Activated CD4-positive, alpha-beta memory T cell treated with anti-CD3 and anti-CD28 coated beads for 36 hours (primary cell): ENCODE measurements at regions not wholly inside any gene's neighbourhood (a gene's known extent, or its start where the extent isn't known, plus 50 kb on each side); places are given as distances from the start of the nearest gene placed in this dataset.
"Not testable (repeated sequence)": the region's sequence is repeated elsewhere in the genome, so short reads cannot be mapped to it uniquely, and the experiment has no call there.

Source experiments
- CTCF ChIA-PET: fragments of 350-600 bp; sonication (Branson Sonifier 250); formaldehyde crosslinking; loops from one replicate; lab custom pipeline; 2021; ENCODE audit warnings: antibody characterized with exemption, inconsistent platforms; lab: Charles Lee
- POLR2A ChIA-PET: fragments of 350-600 bp; sonication (Branson Sonifier 250); formaldehyde crosslinking; loops from one replicate; lab custom pipeline; 2021; ENCODE audit warnings: antibody characterized with exemption; lab: Charles Lee
- DNase-seq: peaks from one replicate; pipeline ENCODE4 v3.0.0-alpha.2; 2020
- H3K27ac Mint-ChIP-seq: one replicate; pipeline ENCODE4 v1.8.0; 2021; ENCODE audit warnings: mixed read lengths
- H3K27me3 Mint-ChIP-seq: one replicate; pipeline ENCODE4 v1.8.0; 2021; ENCODE audit warnings: mixed read lengths
- H3K36me3 Mint-ChIP-seq: one replicate; pipeline ENCODE4 v1.8.0; 2021; ENCODE audit warnings: mixed read lengths
- H3K4me1 Mint-ChIP-seq: one replicate; pipeline ENCODE4 v1.8.0; 2021; ENCODE audit warnings: low read depth, mixed read lengths
- H3K4me3 Mint-ChIP-seq: one replicate; pipeline ENCODE4 v1.8.0; 2021; ENCODE audit warnings: mild to moderate bottlenecking, mixed read lengths
- H3K9me3 Mint-ChIP-seq: one replicate; pipeline ENCODE4 v1.8.0; 2021; ENCODE audit warnings: mixed read lengths
- intact Hi-C: fragments of 100-400 bp; cut with micrococcal nuclease; formaldehyde crosslinking; loops from one replicate; pipeline ENCODE4 v1.15.1; 2023

DNA sequence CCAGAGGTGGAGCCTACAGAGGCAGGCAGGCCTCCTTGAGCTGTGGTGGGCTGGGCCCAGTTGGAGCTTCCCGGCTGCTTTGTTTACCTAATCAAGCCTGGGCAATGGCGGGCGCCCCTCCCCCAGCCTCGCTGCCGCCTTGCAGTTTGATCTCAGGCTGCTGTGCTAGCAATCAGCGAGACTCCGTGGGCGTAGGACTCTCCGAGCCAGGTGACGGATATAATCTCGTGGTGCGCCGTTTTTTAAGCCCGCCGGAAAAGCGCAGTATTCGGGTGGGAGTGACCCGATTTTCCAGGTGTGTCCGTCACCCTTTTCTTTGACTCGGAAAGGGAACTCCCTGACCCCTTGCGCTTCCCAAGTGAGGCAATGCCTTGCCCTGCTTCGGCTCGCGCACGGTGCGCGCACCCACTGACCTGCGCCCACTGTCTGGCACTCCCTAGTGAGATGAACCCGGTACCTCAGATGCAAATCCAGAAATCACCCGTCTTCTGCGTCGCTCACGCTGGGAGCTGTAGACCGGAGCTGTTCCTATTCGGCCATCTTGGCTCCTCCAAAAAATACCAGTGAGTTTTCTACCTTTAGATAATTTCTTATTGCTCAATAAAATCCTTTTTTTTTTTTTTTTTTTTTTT lies 118.5 kb upstream of the TBC1D5 start:
- CTCF ChIA-PET = interaction anchor here (0.7 kb wide), 1 partner anchor 10 kb away, joined by 3 read pairs; no protein-coding TSS in a partner anchor
- POLR2A ChIA-PET, H3K36me3 Mint-ChIP-seq, H3K4me1 Mint-ChIP-seq, DNase-seq, intact Hi-C loops, H3K27me3 Mint-ChIP-seq, H3K27ac Mint-ChIP-seq, H3K4me3 Mint-ChIP-seq, H3K9me3 Mint-ChIP-seq: not testable (repeated sequence)

DNA sequence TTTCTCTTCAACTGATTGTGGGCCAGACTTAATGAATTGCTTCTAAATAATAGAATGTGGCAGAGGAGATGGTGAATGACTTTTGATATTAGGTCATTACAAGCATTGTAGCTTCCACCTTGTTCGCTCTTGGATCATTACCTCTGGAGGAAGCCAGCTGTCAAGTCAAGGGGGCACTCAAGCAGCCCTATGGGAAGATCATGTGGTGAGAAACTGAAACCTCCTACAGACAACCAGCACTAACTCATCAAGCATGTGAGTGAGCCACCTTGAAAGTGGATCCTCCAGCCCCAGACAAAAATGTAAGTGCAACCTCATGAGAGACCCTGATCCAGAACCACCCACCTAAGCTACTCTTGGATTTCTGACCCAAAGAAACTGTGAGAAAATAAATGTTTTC lies 109.8 kb upstream of the TBC1D5 start:
- H3K36me3 Mint-ChIP-seq = no peaks in the 10 kb centered on the region
- no peak for DNase-seq
- POLR2A ChIA-PET = no interaction called here
- intact Hi-C loops = no loop called here
- H3K27me3 Mint-ChIP-seq = no peaks in the 10 kb centered on the region
- CTCF ChIA-PET = interaction anchor here (1.1 to 1.3 kb wide), 2 partner anchors 10 to 11 kb away, joined by 3 to 4 read pairs; no protein-coding TSS in a partner anchor
- no peaks in the 10 kb centered on the region for H3K9me3 Mint-ChIP-seq
- H3K4me1 Mint-ChIP-seq = no peaks in the 10 kb centered on the region
- no peak overlapping the region for H3K27ac Mint-ChIP-seq
- H3K4me3 Mint-ChIP-seq = no peak overlapping the region

DNA sequence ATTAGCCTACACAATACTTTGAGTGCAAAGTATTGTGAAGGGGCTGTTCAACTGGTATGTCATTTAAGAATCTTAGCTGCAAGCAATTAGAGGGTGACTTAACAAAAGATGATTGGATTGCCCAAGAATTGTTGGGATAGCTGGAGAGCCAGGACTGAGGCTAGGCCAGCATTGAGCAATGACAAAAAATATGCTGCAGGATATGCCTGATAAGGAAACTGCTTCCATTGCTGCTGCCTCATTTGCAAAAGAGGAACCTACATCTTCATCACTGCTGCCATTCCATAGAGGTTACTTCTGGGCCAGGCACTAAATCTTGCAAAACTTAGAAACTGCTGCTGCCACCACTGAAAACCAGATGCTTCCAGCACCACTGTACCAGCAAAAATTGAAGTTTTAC lies 108.0 kb upstream of the TBC1D5 start:
- Mint-ChIP-seq H3K4me1 (no peaks in the 10 kb centered on the region), H3K27ac (no peak overlapping the region), H3K9me3 (no peaks in the 10 kb centered on the region), H3K27me3 (no peaks in the 10 kb centered on the region), H3K4me3 (no peak overlapping the region), H3K36me3 (no peaks in the 10 kb centered on the region)
- POLR2A ChIA-PET = no interaction called here
- intact Hi-C loops = no loop called here
- CTCF ChIA-PET = no interaction called here
- DNase-seq = no peak

DNA sequence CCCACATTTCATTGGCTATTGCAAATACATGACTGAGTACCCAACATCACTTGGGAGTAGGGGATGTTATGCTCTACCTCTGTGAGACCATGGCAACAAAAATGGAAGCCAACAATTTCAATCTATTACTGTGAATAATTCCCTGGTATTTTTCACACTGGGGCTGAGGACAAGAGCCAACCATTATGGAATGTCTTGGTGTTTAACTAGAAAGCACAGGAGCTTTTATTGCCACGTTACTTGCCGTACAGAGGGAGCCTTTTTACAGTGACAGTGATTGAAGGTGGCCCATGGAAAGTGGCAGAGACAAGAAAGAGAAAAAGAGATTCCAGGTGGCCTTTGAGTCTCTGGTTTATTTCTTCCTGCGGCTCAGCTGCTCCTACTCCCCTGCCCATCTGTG lies 105.7 kb upstream of the TBC1D5 start:
- H3K27me3 Mint-ChIP-seq = no peaks in the 10 kb centered on the region
- no peak overlapping the region for H3K27ac Mint-ChIP-seq
- DNase-seq = no peak
- intact Hi-C loops = loop anchor here (10.0 kb wide), 1 partner anchor 1243 kb away; the partner anchor contains the start of gene DAZL
- H3K4me3 Mint-ChIP-seq = no peak overlapping the region
- H3K4me1 Mint-ChIP-seq = no peaks in the 10 kb centered on the region
- H3K9me3 Mint-ChIP-seq = no peaks in the 10 kb centered on the region
- POLR2A ChIA-PET = no interaction called here
- CTCF ChIA-PET = no interaction called here
- no peaks in the 10 kb centered on the region for H3K36me3 Mint-ChIP-seq

DNA sequence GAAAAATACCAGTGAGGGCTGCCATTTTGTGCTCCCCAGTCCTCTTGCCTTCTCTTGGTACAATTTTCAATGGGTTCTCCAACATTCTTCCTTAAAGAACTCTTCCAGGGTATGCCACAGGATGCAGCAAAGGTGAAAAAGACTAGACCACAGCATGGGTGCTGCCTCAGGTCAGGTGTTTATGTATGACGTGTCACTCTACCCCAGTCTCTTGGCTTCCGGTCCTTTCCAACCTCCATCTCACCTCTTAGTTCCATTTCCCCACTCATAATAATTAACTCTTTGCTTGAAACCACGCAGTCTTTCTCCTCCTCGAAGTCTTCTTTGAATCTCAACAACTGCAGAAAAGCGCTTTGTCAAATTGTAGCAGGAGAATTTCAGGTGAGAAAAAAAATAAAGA lies 104.7 kb upstream of the TBC1D5 start:
- H3K4me3 Mint-ChIP-seq = no peak overlapping the region
- CTCF ChIA-PET = no interaction called here
- intact Hi-C loops = loop anchor here (10.0 kb wide), 1 partner anchor 1242 kb away; the partner anchor contains the start of gene DAZL
- no peaks in the 10 kb centered on the region for H3K36me3 Mint-ChIP-seq
- H3K4me1 Mint-ChIP-seq = no peaks in the 10 kb centered on the region
- POLR2A ChIA-PET = no interaction called here
- no peak overlapping the region for H3K27ac Mint-ChIP-seq
- H3K27me3 Mint-ChIP-seq = no peaks in the 10 kb centered on the region
- no peaks in the 10 kb centered on the region for H3K9me3 Mint-ChIP-seq
- DNase-seq = no peak

DNA sequence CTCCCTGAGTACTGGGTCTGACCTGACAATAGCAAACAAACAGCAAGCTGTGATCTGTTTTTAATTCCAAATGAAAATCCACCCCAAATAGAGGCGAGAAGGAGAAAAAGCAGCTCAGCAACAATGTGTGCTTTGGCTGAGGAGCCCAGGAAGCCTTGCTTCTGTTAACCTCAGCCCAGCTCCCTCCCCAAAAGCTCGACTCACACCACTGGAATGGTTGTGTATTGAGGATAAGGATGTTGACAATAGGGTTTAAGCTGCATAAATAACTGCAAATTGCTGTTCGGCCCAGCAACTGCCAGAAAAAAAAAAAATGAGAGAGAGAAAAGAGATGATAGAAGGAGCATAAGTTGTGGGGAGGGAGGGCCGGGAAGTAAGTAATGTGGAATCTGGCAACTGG lies 104.0 kb upstream of the TBC1D5 start:
- POLR2A ChIA-PET = no interaction called here
- CTCF ChIA-PET = no interaction called here
- Mint-ChIP-seq H3K4me1 (no peaks in the 10 kb centered on the region), H3K36me3 (no peaks in the 10 kb centered on the region), H3K4me3 (no peak overlapping the region), H3K27ac (no peak overlapping the region), H3K9me3 (no peaks in the 10 kb centered on the region), H3K27me3 (no peaks in the 10 kb centered on the region)
- intact Hi-C loops = loop anchor here (10.0 kb wide), 1 partner anchor 1242 kb away; the partner anchor contains the start of gene DAZL
- DNase-seq = no peak

DNA sequence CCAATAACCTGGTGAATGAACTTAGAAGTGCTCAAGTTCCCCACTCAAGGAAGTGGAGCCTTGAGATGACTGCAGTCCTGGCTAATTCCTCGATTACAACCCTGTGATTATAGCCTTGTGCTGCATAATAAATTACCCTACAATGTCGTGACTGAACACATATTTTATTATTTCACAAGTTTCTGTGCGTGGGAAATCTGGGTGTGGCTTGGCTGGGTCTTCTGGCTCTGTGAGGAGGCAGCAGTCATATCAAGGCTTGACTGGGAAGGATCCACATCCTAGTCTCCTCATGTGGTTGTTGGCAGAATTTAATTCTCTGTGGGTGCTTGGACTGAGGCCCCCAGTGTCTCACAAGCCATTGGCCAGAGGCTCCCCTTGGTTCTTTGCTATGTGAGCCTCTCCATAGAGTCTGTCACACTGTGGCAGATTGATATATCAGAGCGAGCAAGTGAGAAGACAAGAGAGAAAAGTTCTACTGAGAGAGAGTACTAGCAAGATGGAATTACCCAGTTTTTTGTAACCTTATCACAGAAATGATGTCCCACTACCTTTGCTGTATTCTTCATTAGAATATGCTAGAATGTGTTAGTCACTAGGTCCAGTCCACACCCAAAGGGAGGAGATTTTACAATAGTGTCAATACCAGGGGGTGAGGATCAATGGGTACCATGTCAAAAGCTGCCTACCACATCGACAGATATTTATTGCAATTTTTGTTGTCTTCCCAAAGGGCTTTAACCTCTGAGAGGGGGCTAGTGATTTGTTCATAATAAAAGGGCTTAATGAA lies 102.8 kb upstream of the TBC1D5 start:
- H3K27me3 Mint-ChIP-seq = no peaks in the 10 kb centered on the region
- CTCF ChIA-PET = no interaction called here
- no peaks in the 10 kb centered on the region for H3K4me1 Mint-ChIP-seq
- H3K4me3 Mint-ChIP-seq = no peak overlapping the region
- DNase-seq = no peak
- H3K9me3 Mint-ChIP-seq = no peaks in the 10 kb centered on the region
- H3K27ac Mint-ChIP-seq = no peak overlapping the region
- intact Hi-C loops = loop anchor here (10.0 kb wide), 1 partner anchor 1240 kb away; the partner anchor contains the start of gene DAZL
- H3K36me3 Mint-ChIP-seq = no peaks in the 10 kb centered on the region
- POLR2A ChIA-PET = no interaction called here

DNA sequence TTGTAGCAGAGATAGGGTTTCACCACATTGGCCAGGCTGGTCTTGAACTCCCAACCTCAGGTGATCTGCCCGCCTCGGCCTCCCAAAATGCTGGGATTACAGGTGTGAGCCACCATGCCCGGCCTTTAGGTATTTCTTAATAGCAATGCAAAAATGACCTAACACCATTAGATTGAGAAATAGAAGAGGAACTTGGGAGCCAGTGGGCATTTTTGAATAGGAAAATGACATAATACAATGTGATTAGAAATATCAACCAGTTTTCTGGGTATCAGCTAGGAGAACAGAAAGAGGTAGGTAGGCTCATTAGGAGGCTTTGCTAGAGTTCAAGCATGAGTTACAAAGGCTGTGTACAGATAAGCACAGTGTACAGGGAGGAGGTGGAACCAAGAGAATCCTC lies 101.8 kb upstream of the TBC1D5 start:
- Mint-ChIP-seq H3K4me1 (no peaks in the 10 kb centered on the region), H3K4me3 (no peak overlapping the region), H3K27me3 (no peaks in the 10 kb centered on the region), H3K9me3 (no peaks in the 10 kb centered on the region), H3K27ac (no peak overlapping the region), H3K36me3 (no peaks in the 10 kb centered on the region)
- POLR2A ChIA-PET = no interaction called here
- no peak for DNase-seq
- intact Hi-C loops = loop anchor here (10.0 kb wide), 1 partner anchor 1239 kb away; the partner anchor contains the start of gene DAZL
- CTCF ChIA-PET = no interaction called here

DNA sequence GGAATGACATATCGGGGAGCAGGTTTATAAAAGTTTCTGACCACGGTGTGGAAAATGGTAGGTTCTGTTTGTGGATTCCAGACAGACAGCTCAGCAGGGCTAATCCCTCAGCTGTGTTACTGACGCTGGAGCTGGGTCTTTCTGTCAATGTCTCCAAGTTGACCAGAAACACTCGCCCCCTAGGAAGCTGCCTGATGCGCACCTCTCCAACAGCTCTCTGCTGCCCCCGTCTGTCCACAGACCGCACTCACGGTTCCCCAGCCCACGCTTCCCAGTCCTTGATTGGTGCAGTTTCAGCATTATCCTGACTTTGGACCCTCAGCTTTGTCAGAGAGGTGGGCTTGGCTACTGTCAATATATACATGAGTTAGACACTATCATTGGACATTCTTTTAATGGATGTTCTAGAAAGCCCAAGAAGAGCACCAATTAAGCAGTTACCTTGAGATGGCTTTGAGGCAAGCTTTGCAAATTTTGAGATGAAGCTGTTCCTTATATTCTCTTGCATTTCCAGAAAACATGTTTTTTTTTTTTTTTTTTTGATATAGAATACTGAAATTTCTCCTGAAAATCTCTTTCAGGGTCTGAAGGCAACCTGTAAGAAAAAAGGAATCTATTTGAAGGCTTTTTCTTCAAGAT lies 98.9 kb upstream of the TBC1D5 start:
- H3K9me3 Mint-ChIP-seq = no peaks in the 10 kb centered on the region
- intact Hi-C loops = loop anchor here (1.0 to 10.0 kb wide), 5 partner anchors 99 to 1237 kb away; partner anchors contain the start of genes DAZL and TBC1D5
- peaks cover 4% of the 10 kb centered on the region for H3K27me3 Mint-ChIP-seq
- no peak overlapping the region for H3K27ac Mint-ChIP-seq
- POLR2A ChIA-PET = no interaction called here
- H3K36me3 Mint-ChIP-seq = no peaks in the 10 kb centered on the region
- no peaks in the 10 kb centered on the region for H3K4me1 Mint-ChIP-seq
- DNase-seq = peak; percentile 82
- CTCF ChIA-PET = interaction anchor here (0.6 to 3.8 kb wide), 53 partner anchors 10 to 1435 kb away, joined by 3 to 57 read pairs (median 4); partner anchors contain the start of gene TBC1D5
- no peak overlapping the region for H3K4me3 Mint-ChIP-seq

DNA sequence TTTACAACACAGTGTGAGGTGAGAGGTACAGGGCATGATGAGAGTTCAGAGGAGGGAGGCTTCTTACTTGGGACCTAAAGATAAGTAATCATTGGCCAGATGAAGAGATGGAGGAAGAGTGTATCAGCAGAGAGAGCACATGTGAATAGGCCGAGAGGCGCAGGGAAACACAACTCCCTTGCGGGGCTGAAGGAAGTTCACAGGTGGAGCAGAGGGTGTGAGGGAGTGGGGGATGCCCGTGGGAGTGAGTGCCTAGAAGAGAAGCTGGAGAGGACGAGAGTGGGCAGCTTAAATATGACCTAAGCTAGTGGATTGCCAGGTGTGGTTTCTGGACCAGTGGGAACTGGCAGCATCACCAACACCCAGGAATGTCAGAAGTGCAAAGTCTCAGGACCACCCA lies 98.2 kb upstream of the TBC1D5 start:
- Mint-ChIP-seq H3K27ac (no peak overlapping the region), H3K9me3 (no peaks in the 10 kb centered on the region)
- intact Hi-C loops = loop anchor here (1.0 to 10.0 kb wide), 5 partner anchors 98 to 1236 kb away; partner anchors contain the start of genes DAZL and TBC1D5

DNA sequence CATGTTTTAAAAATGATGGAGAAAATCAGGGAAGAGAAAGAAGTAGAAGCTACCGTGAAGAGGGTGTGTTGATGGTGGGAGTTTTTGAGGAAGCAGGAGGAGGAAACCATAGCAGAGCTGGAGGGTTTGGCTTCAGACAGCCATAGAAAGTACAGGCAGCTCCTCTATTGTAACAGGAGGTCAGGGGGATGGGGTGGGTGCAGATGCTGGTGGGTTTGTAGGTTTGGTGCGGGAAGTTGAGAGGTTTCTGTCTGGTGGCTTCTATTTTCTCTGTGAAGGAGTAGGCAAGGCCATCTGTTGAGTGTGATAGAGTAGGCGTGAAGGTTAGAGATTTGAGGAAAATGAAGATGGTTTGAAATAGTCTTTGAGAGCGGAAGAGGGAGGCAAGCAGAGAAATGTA lies 97.7 kb upstream of the TBC1D5 start:
- CTCF ChIA-PET = interaction anchor here (1.1 to 3.8 kb wide), 10 partner anchors 9 to 1148 kb away, joined by 3 to 57 read pairs (median 8); no protein-coding TSS in a partner anchor
- POLR2A ChIA-PET = no interaction called here
- no peak for DNase-seq
- Mint-ChIP-seq H3K4me1 (no peaks in the 10 kb centered on the region), H3K9me3 (no peaks in the 10 kb centered on the region), H3K4me3 (no peak overlapping the region), H3K36me3 (no peaks in the 10 kb centered on the region), H3K27me3 (peaks cover 4% of the 10 kb centered on the region), H3K27ac (no peak overlapping the region)
- intact Hi-C loops = loop anchor here (2.0 to 10.0 kb wide), 4 partner anchors 97 to 1235 kb away; partner anchors contain the start of genes DAZL and TBC1D5

More for the DNA sequence above, 98.2 kb upstream of the TBC1D5 start:
- no peak overlapping the region for H3K4me3 Mint-ChIP-seq
- H3K4me1 Mint-ChIP-seq = no peaks in the 10 kb centered on the region
- ChIA-PET POLR2A (no interaction called here), CTCF (interaction anchor here (0.6 to 3.8 kb wide), 43 partner anchors 9 to 1239 kb away, joined by 3 to 57 read pairs (median 4); partner anchors contain the start of gene TBC1D5)
- no peaks in the 10 kb centered on the region for H3K36me3 Mint-ChIP-seq
- H3K27me3 Mint-ChIP-seq = peaks cover 4% of the 10 kb centered on the region
- no peak for DNase-seq

DNA sequence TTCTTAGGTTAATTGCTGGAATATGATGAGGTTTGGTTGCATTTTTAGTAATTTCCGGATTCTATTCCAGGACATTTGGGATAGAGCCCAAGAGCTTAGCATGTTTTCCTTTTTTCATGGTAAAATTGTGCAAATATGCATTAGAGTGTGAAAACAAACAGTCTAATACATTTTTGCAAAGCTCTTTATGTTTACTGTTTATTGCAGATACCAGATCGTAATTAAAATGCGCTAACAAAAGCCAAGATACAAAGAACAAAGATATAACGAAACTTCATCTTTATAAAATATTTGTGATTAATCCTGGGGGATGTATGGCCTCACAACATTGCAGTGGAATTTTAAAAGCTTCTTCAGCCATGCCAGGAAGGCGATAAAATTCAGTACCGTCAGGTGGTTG lies 94.5 kb upstream of the TBC1D5 start:
- no peak overlapping the region for H3K27ac Mint-ChIP-seq
- CTCF ChIA-PET = interaction anchor here (0.9 to 2.2 kb wide), 2 partner anchors 192 to 364 kb away, joined by 3 to 7 read pairs; no protein-coding TSS in a partner anchor
- POLR2A ChIA-PET = no interaction called here
- no peak for DNase-seq
- H3K36me3 Mint-ChIP-seq = no peaks in the 10 kb centered on the region
- H3K4me1 Mint-ChIP-seq = no peaks in the 10 kb centered on the region
- H3K4me3 Mint-ChIP-seq = no peak overlapping the region
- peaks cover 4% of the 10 kb centered on the region for H3K27me3 Mint-ChIP-seq
- intact Hi-C loops = no loop called here
- H3K9me3 Mint-ChIP-seq = no peaks in the 10 kb centered on the region
